Thyroid gland (tissue), 4 donors: ENCODE measurements at regions not wholly inside any gene's neighbourhood (a gene's known extent, or its start where the extent isn't known, plus 50 kb on each side); places are given as distances from the start of the nearest gene placed in this dataset.

ENCODE experiments used
- POLR2A ChIP-seq, 2 donors: fragments of 450-650 bp; IDR thresholded peaks; one replicate each; pipeline ENCODE4 v1.6.1; 2017; ENCODE audit warnings: antibody characterized with exemption in 2 of 2, mild to moderate bottlenecking in 2 of 2, moderate library complexity in 1 of 2
- TF ChIP-seq, protein P1 (sequence below), 6 experiments: fragments of 200-600 bp in 3 of 6; fragments of 450-650 bp in 3 of 6; sonication (generic) in 3 of 6; IDR thresholded peaks; one replicate each; pipeline ENCODE4 v1.5.1; 2016 to 2019; ENCODE audit warnings: antibody characterized with exemption in 6 of 6, mild to moderate bottlenecking in 2 of 6, inconsistent platforms in 1 of 6, moderate library complexity in 1 of 6

- TF ChIP-seq, protein P1, sequence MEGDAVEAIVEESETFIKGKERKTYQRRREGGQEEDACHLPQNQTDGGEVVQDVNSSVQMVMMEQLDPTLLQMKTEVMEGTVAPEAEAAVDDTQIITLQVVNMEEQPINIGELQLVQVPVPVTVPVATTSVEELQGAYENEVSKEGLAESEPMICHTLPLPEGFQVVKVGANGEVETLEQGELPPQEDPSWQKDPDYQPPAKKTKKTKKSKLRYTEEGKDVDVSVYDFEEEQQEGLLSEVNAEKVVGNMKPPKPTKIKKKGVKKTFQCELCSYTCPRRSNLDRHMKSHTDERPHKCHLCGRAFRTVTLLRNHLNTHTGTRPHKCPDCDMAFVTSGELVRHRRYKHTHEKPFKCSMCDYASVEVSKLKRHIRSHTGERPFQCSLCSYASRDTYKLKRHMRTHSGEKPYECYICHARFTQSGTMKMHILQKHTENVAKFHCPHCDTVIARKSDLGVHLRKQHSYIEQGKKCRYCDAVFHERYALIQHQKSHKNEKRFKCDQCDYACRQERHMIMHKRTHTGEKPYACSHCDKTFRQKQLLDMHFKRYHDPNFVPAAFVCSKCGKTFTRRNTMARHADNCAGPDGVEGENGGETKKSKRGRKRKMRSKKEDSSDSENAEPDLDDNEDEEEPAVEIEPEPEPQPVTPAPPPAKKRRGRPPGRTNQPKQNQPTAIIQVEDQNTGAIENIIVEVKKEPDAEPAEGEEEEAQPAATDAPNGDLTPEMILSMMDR (IDR thresholded peaks at IDR 0.05): no peak
- no peak for TF ChIP-seq POLR2A (IDR thresholded peaks at IDR 0.05)
Observed at GRCh38 chr3:181432992-181433391, 278.7 kb upstream of the SOX2 start.
